SK-MEL-5 (cell line): ENCODE measurements at regions not wholly inside any gene's neighbourhood (a gene's known extent, or its start where the extent isn't known, plus 50 kb on each side); places are given as distances from the start of the nearest gene placed in this dataset.

ENCODE experiments used
- DNase-seq: peaks from one replicate; pipeline ENCODE4 v3.0.0-alpha.2; 2016; ENCODE audit warnings: low read depth, low spot score
- in situ Hi-C: cut with HindIII; loops from 2 replicates; pipeline ENCODE4 v1.10.0; 2016; ENCODE audit warnings: low sequenced_read_pairs, high pct_unique_total_duplicates, low pct_unique_long_range_greater_than_20kb

DNA sequence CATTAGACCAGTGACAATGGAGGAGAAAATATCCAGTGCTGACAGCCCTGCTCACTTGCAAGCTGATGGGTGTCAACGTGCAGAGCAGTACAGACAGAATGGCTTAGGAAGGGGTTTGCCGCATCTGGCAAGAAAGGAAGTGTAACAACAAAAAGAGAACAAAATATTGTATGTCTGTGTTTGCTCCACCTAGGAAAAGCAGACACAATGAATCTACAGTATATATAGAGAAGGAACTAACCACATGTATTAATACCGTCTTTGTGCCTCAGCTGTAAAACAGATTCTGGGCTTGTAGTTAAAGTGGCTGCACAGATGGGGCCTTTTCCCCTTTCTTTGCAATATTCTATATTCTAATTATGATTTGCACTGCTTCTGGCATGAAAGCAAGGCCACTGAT is 281.1 kb upstream of the MEOX2 start:
- DNase-seq = peak; percentile 86
- in situ Hi-C loops = no loop called here

- in situ Hi-C loops = no loop called here
Observed at GRCh38 chr7:15967121-15967520, 280.6 kb upstream of the MEOX2 start.

GRCh38 chr7:15963206-15963605 is 276.7 kb upstream of the MEOX2 start:
- in situ Hi-C loops = no loop called here
- DNase-seq = no peak

More at GRCh38 chr7:15967121-15967520, 280.6 kb upstream of the MEOX2 start:
- DNase-seq = peak; percentile 47

DNA sequence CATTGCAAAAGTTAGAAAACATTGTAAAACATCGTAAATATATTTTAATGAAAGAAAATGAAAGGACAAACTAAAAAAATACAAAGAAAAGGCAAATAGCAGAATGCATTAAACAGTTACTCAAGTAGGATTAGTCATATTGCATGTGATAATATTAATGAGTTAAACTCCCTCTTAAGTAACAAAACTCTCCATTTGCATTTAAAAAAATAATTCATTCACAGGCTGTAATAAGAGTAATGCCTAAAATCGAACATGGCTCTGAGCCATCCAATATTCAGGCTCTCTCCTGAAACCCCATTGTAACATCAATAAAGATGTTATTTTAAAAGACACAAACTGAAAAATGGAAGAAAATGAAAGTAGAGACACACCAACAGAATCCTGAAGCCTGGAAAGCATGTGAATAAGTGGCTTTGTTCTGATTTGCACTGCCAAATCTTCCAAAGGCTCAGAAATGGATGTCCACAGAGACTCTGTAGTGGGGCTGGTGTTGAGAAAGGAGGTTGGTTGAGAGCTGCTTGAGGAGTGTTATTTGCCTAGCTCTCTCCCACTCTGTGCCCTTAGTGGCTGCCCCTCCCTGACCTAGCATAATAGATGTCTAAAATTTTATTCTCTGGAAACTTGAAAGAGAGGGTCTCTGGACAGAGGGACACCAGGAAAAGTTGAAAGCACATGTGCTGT is 268.3 kb upstream of the MEOX2 start:
- DNase-seq = no peak
- in situ Hi-C loops = no loop called here

GRCh38 chr7:15950299-15950698 is 263.8 kb upstream of the MEOX2 start:
- in situ Hi-C loops = no loop called here

GRCh38 chr7:15947754-15948153 is 261.3 kb upstream of the MEOX2 start:
- DNase-seq = no peak
- in situ Hi-C loops = no loop called here

More at GRCh38 chr7:15950299-15950698, 263.8 kb upstream of the MEOX2 start:
- DNase-seq = no peak

GRCh38 chr7:15938115-15938514 is 251.6 kb upstream of the MEOX2 start:
- in situ Hi-C loops = loop anchor here (10.0 kb wide), 1 partner anchor 57 kb away; no protein-coding TSS in a partner anchor
- DNase-seq = no peak

- no peak for DNase-seq
- in situ Hi-C loops = loop anchor here (10.0 kb wide), 1 partner anchor 57 kb away; no protein-coding TSS in a partner anchor
Observed at GRCh38 chr7:15937571-15937970, 251.1 kb upstream of the MEOX2 start.

DNA sequence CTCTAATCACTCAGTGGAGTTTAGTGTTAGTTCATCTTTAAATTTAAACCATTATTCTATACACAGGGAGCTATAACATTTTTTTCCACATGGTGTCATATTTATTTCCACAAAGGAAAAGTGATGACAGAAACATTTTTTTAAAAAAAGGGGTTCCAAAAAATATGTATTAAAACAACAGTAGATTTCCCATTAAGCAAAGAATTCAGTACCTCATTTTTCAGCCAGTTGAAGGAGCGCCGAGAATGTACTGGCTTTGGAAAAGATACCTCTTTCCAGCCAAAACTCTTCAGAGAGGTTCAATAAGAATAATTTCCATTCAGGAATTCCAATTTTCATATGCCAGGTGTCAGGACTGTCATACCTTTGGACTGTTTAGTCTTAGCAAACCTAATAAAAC is 250.5 kb upstream of the MEOX2 start:
- no peak for DNase-seq
- in situ Hi-C loops = loop anchor here (10.0 kb wide), 1 partner anchor 58 kb away; no protein-coding TSS in a partner anchor

- DNase-seq = no peak
- in situ Hi-C loops = loop anchor here (10.0 kb wide), 1 partner anchor 62 kb away; no protein-coding TSS in a partner anchor
Observed at GRCh38 chr7:15932318-15932717, 245.8 kb upstream of the MEOX2 start.

DNA sequence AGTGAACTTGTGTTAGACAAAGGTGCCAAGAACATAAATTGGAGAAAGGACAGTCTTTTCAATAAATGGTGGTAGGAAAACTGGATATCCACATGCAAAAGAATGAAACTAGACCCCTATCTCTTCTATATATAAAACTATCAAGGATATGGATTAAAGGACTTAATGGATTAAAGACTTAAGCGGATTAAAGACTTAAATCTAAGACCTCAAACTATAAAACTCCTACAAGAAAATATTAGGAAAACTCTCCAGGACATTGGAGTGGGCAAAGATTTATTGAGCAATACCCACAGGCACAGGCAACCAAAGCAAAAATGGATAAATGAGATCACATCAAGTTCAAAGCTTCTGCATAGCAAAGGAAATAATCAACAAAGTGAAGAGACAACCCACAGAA is 242.9 kb upstream of the MEOX2 start:
- DNase-seq = no peak
- in situ Hi-C loops = no loop called here

DNA sequence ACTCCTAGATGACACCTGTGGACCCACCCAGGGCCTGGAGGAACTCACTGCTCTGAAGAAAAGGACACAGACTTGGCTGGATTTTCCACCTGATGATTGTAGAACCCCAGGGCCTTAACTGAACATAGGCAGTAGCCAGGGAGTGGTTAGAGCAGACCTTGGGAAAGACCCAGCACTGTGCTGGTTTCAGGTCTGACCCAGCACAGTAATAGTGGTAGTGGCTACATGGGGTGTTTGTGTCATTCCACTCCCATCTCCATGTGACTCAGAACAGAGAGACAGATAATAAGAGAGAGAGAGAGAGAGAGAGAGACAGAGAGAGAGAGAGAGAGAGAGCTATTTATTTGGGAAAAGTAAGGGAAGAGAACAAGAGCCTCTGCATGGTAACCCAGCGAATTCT is 239.1 kb upstream of the MEOX2 start:
- no peak for DNase-seq

DNA sequence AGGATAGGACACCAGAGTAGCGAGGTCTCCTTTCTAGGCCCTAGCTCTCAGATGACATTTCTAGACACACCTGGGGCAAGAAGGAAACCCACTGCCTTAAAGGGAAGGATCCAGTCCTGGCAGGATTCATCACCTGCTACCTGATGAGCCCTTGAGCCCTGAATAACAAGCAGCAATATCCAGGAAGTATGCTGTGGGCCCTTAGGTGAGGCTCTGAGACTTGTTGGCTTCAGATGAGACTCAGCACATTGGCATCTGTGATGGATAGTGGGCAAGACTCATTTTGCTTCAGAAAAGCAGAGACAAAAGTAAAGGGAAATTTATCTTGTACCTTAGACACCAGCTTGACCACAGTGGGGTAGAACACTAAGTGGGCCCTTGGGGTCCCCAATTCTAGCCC is 238.4 kb upstream of the MEOX2 start:
- in situ Hi-C loops = no loop called here

More for the DNA sequence above, 239.1 kb upstream of the MEOX2 start:
- in situ Hi-C loops = no loop called here

GRCh38 chr7:15922002-15922401 is 235.5 kb upstream of the MEOX2 start:
- DNase-seq = no peak
- in situ Hi-C loops = no loop called here

More for the DNA sequence above, 238.4 kb upstream of the MEOX2 start:
- DNase-seq = no peak

DNA sequence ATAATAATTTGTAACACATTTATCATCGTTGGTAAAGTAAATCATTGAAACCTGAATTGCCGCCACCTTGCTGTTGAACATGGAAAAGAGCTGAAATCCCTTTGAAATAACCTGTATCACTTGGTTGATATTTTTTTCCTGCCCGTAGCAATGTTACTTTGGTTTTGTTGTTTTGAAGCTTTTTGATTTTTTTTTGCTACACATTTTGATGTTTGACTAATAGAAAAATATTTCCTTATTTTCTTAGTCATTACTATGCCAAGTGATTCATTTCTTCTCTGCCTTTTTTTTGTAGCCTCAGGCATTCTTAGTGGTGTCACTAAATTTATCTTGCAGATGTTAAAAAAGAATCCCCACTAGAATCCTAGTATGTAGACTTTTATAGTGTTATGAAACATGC is 235.1 kb upstream of the MEOX2 start:
- DNase-seq = no peak
- in situ Hi-C loops = no loop called here

DNA sequence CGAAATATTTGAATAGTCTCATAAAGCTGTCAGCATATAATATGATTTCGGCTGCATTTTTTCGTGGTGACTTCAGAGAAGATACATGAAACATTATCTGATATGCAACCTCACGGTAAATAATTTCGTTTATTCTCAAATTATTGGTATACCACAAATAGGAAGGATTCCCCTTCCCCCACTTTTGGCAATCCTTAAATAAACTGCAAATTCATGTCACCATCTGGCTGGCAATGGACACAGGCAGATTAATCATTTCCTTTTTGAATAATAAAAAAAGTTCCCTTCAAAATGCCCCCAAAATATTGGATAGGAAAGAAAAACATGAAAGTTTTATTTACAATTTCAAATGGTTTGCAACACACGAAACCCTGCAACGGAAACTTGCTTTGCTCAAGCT is 234.5 kb upstream of the MEOX2 start:
- DNase-seq = no peak
- in situ Hi-C loops = no loop called here

DNA sequence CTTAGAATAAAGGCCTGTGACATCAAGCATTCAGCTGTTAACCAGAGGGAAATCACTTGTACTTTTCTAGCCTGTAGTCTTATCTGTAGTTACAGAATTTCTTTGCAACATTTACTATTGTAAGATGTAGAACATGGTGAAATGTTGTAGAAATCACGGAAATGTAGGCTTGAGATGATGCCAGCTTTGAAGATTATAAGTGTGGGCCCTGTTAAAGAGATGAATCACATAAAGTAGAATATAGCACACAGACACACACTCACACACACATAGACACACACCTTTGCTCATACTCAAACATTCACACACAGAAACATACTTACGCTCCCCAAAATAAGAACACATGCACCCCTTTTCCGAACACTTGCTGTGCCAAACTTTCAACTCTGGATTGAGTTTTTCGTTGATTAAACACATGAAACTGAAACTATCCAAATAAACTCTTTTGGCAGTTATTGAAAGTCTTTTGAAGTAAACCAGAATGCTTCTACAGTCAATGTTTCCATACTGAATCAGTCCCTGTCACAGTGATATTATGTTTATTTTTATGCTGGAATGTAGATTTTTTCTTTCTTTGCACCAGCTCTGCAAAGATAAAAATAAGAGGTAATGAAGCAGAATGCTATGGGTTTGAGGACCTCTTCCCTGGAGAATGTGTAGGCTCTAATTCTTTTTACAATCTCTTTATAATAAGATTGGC is 230.3 kb upstream of the MEOX2 start:
- in situ Hi-C loops = no loop called here
- no peak for DNase-seq

- no peak for DNase-seq
- in situ Hi-C loops = no loop called here
Observed at GRCh38 chr7:15915686-15916293, 229.3 kb upstream of the MEOX2 start.

DNA sequence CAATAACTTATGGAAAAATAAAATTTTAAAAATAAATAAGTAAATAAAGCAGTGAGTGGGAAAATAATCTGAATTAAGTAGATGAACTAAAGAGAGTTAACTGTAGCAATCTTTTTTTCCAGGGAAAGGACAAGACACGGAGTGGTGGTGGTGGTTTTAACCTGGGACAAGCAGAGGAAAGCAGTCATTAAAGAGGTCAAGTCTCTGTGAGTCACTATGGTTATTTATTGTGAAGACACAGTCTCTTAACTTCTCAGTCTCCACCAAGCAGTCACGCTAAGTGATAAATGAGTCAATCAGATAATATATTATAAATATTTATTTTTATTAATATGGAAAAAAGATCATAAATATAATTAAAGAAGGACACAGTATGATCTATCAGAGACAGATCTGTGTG is 228.1 kb upstream of the MEOX2 start:
- in situ Hi-C loops = no loop called here
- DNase-seq = no peak
